Activated T-helper 2 cell treated with anti-CD3 and anti-CD28 coated beads, Interferon-gamma antibody, Interleukin-2, Interleukin-4, amounts not matched to agents 10 μg/mL and 5 μg/mL and 100 μg/mL, durations not matched to agents 14 hours and 24 hours and 36 hours (primary cell): ENCODE measurements at regions not wholly inside any gene's neighbourhood (a gene's known extent, or its start where the extent isn't known, plus 50 kb on each side); places are given as distances from the start of the nearest gene placed in this dataset.
"Not testable (repeated sequence)": the region's sequence is repeated elsewhere in the genome, so short reads cannot be mapped to it uniquely, and the experiment has no call there.

Experiments used
- DNase-seq: peaks from one replicate; pipeline ENCODE4 v3.0.0; 2021; ENCODE audit warnings: low spot score
- H3K27ac Mint-ChIP-seq: one replicate; pipeline ENCODE4 v1.8.0; 2021; ENCODE audit warnings: mixed read lengths
- H3K27me3 Mint-ChIP-seq: one replicate; pipeline ENCODE4 v1.8.0; 2021; ENCODE audit warnings: low read depth, mixed read lengths
- H3K36me3 Mint-ChIP-seq: one replicate; pipeline ENCODE4 v1.8.0; 2021; ENCODE audit warnings: low read depth, mixed read lengths
- H3K4me1 Mint-ChIP-seq: one replicate; pipeline ENCODE4 v1.8.0; 2021; ENCODE audit warnings: low read depth, mixed read lengths
- H3K4me3 Mint-ChIP-seq: one replicate; pipeline ENCODE4 v1.8.0; 2021; ENCODE audit warnings: low read depth, mild to moderate bottlenecking, moderate library complexity, mixed read lengths
- H3K9me3 Mint-ChIP-seq: one replicate; pipeline ENCODE4 v1.8.0; 2021; ENCODE audit warnings: mixed read lengths
- intact Hi-C: fragments of 100-400 bp; cut with micrococcal nuclease; formaldehyde crosslinking; loops from one replicate; pipeline ENCODE4 v1.15.1; 2023

GRCh38 chr2:43065036-43065435 is 161.4 kb downstream of the ZFP36L2 start:
- intact Hi-C loops: no loop called here
- Mint-ChIP-seq H3K4me1 (peaks cover 5% of the 10 kb centered on the region), H3K27ac (no peak overlapping the region), H3K9me3 (peaks cover 11% of the 10 kb centered on the region), H3K4me3 (no peak overlapping the region), H3K36me3 (peaks cover 11% of the 10 kb centered on the region), H3K27me3 (no peaks in the 10 kb centered on the region)
- no peak for DNase-seq

- peaks cover 11% of the 10 kb centered on the region for H3K36me3 Mint-ChIP-seq
- H3K27ac Mint-ChIP-seq, intact Hi-C loops, DNase-seq, H3K4me3 Mint-ChIP-seq, H3K27me3 Mint-ChIP-seq: not testable (repeated sequence)
- peaks cover 19% of the 10 kb centered on the region for H3K4me1 Mint-ChIP-seq
- peaks cover 11% of the 10 kb centered on the region for H3K9me3 Mint-ChIP-seq
Observed at GRCh38 chr2:43063096-43063495, 163.3 kb downstream of the ZFP36L2 start.

- H3K27me3 Mint-ChIP-seq: no peaks in the 10 kb centered on the region
- peaks cover 11% of the 10 kb centered on the region for H3K9me3 Mint-ChIP-seq
- no peak overlapping the region for H3K4me3 Mint-ChIP-seq
- H3K4me1 Mint-ChIP-seq: peaks cover 19% of the 10 kb centered on the region
- intact Hi-C loops: no loop called here
- peaks cover 11% of the 10 kb centered on the region for H3K36me3 Mint-ChIP-seq
- no peak overlapping the region for H3K27ac Mint-ChIP-seq
- DNase-seq: no peak
Observed at GRCh38 chr2:43062058-43062457, 164.3 kb downstream of the ZFP36L2 start.

- Mint-ChIP-seq H3K36me3 (peaks cover 11% of the 10 kb centered on the region), H3K4me3 (no peak overlapping the region), H3K4me1 (peaks cover 19% of the 10 kb centered on the region), H3K27me3 (no peaks in the 10 kb centered on the region), H3K27ac (peak overlapping the region; percentile 60), H3K9me3 (peaks cover 11% of the 10 kb centered on the region)
- no peak for DNase-seq
- intact Hi-C loops: no loop called here
Observed at GRCh38 chr2:43060390-43061016, 165.9 kb downstream of the ZFP36L2 start.

- peak; percentile 39 for DNase-seq
- Mint-ChIP-seq H3K36me3 (peaks cover 7% of the 10 kb centered on the region), H3K27ac (peak overlapping the region; percentile 80), H3K4me1 (peaks cover 19% of the 10 kb centered on the region), H3K27me3 (peaks cover 2% of the 10 kb centered on the region), H3K4me3 (peak overlapping the region; percentile 19), H3K9me3 (peaks cover 8% of the 10 kb centered on the region)
- intact Hi-C loops: loop anchor here (2.0 to 5.0 kb wide), 2 partner anchors 73 to 167 kb away; partner anchors contain the start of gene ZFP36L2
Observed at GRCh38 chr2:43059183-43059897, 167.1 kb downstream of the ZFP36L2 start.

- H3K9me3 Mint-ChIP-seq: peaks cover 4% of the 10 kb centered on the region
- intact Hi-C loops: loop anchor here (2.0 to 5.0 kb wide), 2 partner anchors 74 to 168 kb away; partner anchors contain the start of gene ZFP36L2
- peaks cover 19% of the 10 kb centered on the region for H3K4me1 Mint-ChIP-seq
- DNase-seq: no peak
- H3K36me3 Mint-ChIP-seq: peaks cover 2% of the 10 kb centered on the region
- peak overlapping the region; percentile 24 for H3K27ac Mint-ChIP-seq
- H3K4me3 Mint-ChIP-seq: no peak overlapping the region
- H3K27me3 Mint-ChIP-seq: peaks cover 2% of the 10 kb centered on the region
Observed at GRCh38 chr2:43058726-43059110, 167.7 kb downstream of the ZFP36L2 start.

GRCh38 chr2:43057742-43058725 is 168.4 kb downstream of the ZFP36L2 start:
- H3K27ac Mint-ChIP-seq: peak overlapping the region; percentile 24
- peaks cover 4% of the 10 kb centered on the region for H3K9me3 Mint-ChIP-seq
- H3K36me3 Mint-ChIP-seq: peaks cover 2% of the 10 kb centered on the region
- DNase-seq: no peak
- intact Hi-C loops: loop anchor here (2.0 to 5.0 kb wide), 2 partner anchors 74 to 169 kb away; partner anchors contain the start of gene ZFP36L2
- no peak overlapping the region for H3K4me3 Mint-ChIP-seq
- H3K4me1 Mint-ChIP-seq: peaks cover 19% of the 10 kb centered on the region
- peaks cover 2% of the 10 kb centered on the region for H3K27me3 Mint-ChIP-seq

- Mint-ChIP-seq H3K4me1 (peaks cover 19% of the 10 kb centered on the region), H3K4me3 (no peak overlapping the region), H3K27me3 (peaks cover 2% of the 10 kb centered on the region), H3K27ac (no peak overlapping the region), H3K9me3 (peaks cover 3% of the 10 kb centered on the region), H3K36me3 (peaks cover 2% of the 10 kb centered on the region)
- DNase-seq: no peak
- intact Hi-C loops: loop anchor here (5.0 kb wide), 1 partner anchor 75 kb away; no protein-coding TSS in a partner anchor
Observed at GRCh38 chr2:43057026-43057741, 169.2 kb downstream of the ZFP36L2 start.

- Mint-ChIP-seq H3K4me3 (no peak overlapping the region), H3K4me1 (peaks cover 21% of the 10 kb centered on the region), H3K36me3 (no peaks in the 10 kb centered on the region), H3K27ac (no peak overlapping the region), H3K9me3 (no peaks in the 10 kb centered on the region), H3K27me3 (peaks cover 7% of the 10 kb centered on the region)
- intact Hi-C loops: loop anchor here (5.0 kb wide), 1 partner anchor 76 kb away; no protein-coding TSS in a partner anchor
- DNase-seq: no peak
Observed at GRCh38 chr2:43055985-43056384, 170.4 kb downstream of the ZFP36L2 start.

- peaks cover 23% of the 10 kb centered on the region for H3K4me1 Mint-ChIP-seq
- no peak overlapping the region for H3K27ac Mint-ChIP-seq
- H3K4me3 Mint-ChIP-seq: no peak overlapping the region
- intact Hi-C loops: loop anchor here (5.0 kb wide), 1 partner anchor 77 kb away; no protein-coding TSS in a partner anchor
- H3K36me3 Mint-ChIP-seq: no peaks in the 10 kb centered on the region
- DNase-seq: no peak
- no peaks in the 10 kb centered on the region for H3K9me3 Mint-ChIP-seq
- peaks cover 7% of the 10 kb centered on the region for H3K27me3 Mint-ChIP-seq
Observed at GRCh38 chr2:43055086-43055912, 171.1 kb downstream of the ZFP36L2 start.

GRCh38 chr2:43054367-43054766 is 172.0 kb downstream of the ZFP36L2 start:
- Mint-ChIP-seq H3K4me1 (peaks cover 16% of the 10 kb centered on the region), H3K27me3 (peaks cover 11% of the 10 kb centered on the region), H3K4me3 (no peak overlapping the region), H3K27ac (no peak overlapping the region), H3K9me3 (no peaks in the 10 kb centered on the region), H3K36me3 (no peaks in the 10 kb centered on the region)
- DNase-seq: no peak
- intact Hi-C loops: no loop called here
